Natural killer cell (primary cell): ENCODE measurements at regions not wholly inside any gene's neighbourhood (a gene's known extent, or its start where the extent isn't known, plus 50 kb on each side); places are given as distances from the start of the nearest gene placed in this dataset.

ENCODE experiments used
- ATAC-seq, 3 donors: fragments of 150-1000 bp in 2 of 3; fragments of 200-7000 bp in 1 of 3; cut with Tn5 transposase; 1 replicate in 1 of 3; 2 replicates in 2 of 3; pipeline ENCODE4 v1.10.0; 2021; ENCODE audit warnings: mild to moderate bottlenecking in 2 of 3, moderate library complexity in 2 of 3
- DNase-seq, 2 donors: peaks; one replicate each; pipeline versions ENCODE4 v3.0.0 to v3.0.0-alpha.2; 2013 to 2021; ENCODE audit warnings: mixed read lengths in 1 of 2
- H3K27ac ChIP-seq: one replicate; pipeline ENCODE4 v1.5.1; 2013; ENCODE audit warnings: mild to moderate bottlenecking, low read length
- H3K27me3 ChIP-seq: one replicate; pipeline ENCODE4 v1.6.1; 2013; ENCODE audit warnings: low read length; ENCODE audit not compliant: control insufficient read depth, insufficient read depth
- H3K36me3 ChIP-seq: one replicate; pipeline ENCODE4 v1.6.1; 2013; ENCODE audit warnings: low read length; ENCODE audit not compliant: control insufficient read depth, insufficient read depth
- H3K4me1 ChIP-seq: one replicate; pipeline ENCODE4 v1.6.1; 2013; ENCODE audit warnings: low read length; ENCODE audit not compliant: control insufficient read depth, insufficient read depth
- H3K4me3 ChIP-seq: one replicate; pipeline ENCODE4 v1.5.1; 2013; ENCODE audit warnings: low read length
- H3K9me3 ChIP-seq: one replicate; pipeline ENCODE4 v1.6.1; 2013; ENCODE audit warnings: low read length; ENCODE audit not compliant: control insufficient read depth, insufficient read depth
- H3K27ac Mint-ChIP-seq, 2 donors: one replicate each; pipeline ENCODE4 v1.8.0; 2022; ENCODE audit warnings: mild to moderate bottlenecking in 2 of 2, mixed read lengths in 2 of 2, moderate library complexity in 1 of 2
- H3K27me3 Mint-ChIP-seq, 2 donors: one replicate each; pipeline ENCODE4 v1.8.0; 2022; ENCODE audit warnings: low read depth in 2 of 2, mixed read lengths in 2 of 2
- H3K36me3 Mint-ChIP-seq: one replicate; pipeline ENCODE4 v1.8.0; 2022; ENCODE audit warnings: mixed read lengths
- H3K4me1 Mint-ChIP-seq, 2 donors: one replicate each; pipeline ENCODE4 v1.8.0; 2022; ENCODE audit warnings: mixed read lengths in 2 of 2
- H3K4me3 Mint-ChIP-seq: one replicate; pipeline ENCODE4 v1.8.0; 2022; ENCODE audit warnings: mild to moderate bottlenecking, moderate library complexity, mixed read lengths
- H3K9me3 Mint-ChIP-seq, 2 donors: one replicate each; pipeline ENCODE4 v1.8.0; 2022; ENCODE audit warnings: mixed read lengths in 2 of 2
- WGBS: methylation state at CpG from one replicate; pipeline ENCODE4 v1.1.7; 2013; ENCODE audit warnings: missing lambda C conversion rate; ENCODE audit not compliant: insufficient coverage; 5-methylcytosine and 5-hydroxymethylcytosine counted together
- intact Hi-C: fragments of 100-400 bp; cut with micrococcal nuclease; formaldehyde crosslinking; loops from one replicate; pipeline ENCODE4 v1.14.2; 2022
- TF ChIP-seq, protein P1 (sequence below): fragments of 200-600 bp; IDR thresholded peaks from one replicate; pipeline ENCODE4 v1.8.0; 2022; ENCODE audit warnings: antibody characterized with exemption

DNA sequence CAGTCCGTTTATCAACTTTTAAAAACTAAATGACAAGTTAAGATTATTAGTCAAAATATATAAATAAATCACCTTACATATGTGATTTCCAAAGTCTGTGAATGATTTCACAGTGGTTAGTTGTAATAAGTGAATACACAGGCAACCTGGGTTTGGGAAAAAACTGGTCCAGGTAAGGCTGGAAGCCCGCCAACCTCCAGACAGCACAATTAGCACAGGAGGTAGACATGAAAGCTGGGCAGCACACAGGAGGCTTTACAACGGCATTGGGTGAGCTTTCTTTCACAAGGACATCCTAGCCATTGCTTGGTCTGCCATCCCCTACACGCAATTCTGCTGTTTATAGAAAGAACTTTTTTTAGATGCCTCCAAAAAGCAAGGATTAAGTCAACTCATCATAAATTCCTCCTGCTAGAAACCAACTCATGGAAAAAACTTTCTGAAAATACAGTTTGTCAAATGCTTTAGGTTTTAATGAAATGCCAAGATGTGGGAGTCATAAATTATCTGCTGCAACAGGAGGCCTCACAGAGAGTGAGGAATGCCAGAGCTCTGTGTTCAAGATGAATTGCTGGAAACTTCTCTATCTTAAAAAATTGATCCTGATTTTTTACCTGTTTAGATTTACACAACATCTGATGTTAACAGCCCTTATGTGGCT lies 346.8 kb upstream of the NFE2L3 start:
- intact Hi-C loops: no loop called here
- no peak overlapping the region for H3K27ac ChIP-seq
- Mint-ChIP-seq H3K27me3 (peaks cover 9 to 52% of the 10 kb centered on the region in 2 donors), H3K4me1 (no peaks in the 10 kb centered on the region), H3K4me3 (no peak overlapping the region), H3K36me3 (no peaks in the 10 kb centered on the region), H3K9me3 (no peaks in the 10 kb centered on the region), H3K27ac (no peak overlapping the region)
- no peaks in the 10 kb centered on the region for H3K4me1 ChIP-seq
- no peaks in the 10 kb centered on the region for H3K9me3 ChIP-seq
- WGBS: 78% methylated on average over 3 of the region's 4 CpGs
- TF ChIP-seq, protein P1, sequence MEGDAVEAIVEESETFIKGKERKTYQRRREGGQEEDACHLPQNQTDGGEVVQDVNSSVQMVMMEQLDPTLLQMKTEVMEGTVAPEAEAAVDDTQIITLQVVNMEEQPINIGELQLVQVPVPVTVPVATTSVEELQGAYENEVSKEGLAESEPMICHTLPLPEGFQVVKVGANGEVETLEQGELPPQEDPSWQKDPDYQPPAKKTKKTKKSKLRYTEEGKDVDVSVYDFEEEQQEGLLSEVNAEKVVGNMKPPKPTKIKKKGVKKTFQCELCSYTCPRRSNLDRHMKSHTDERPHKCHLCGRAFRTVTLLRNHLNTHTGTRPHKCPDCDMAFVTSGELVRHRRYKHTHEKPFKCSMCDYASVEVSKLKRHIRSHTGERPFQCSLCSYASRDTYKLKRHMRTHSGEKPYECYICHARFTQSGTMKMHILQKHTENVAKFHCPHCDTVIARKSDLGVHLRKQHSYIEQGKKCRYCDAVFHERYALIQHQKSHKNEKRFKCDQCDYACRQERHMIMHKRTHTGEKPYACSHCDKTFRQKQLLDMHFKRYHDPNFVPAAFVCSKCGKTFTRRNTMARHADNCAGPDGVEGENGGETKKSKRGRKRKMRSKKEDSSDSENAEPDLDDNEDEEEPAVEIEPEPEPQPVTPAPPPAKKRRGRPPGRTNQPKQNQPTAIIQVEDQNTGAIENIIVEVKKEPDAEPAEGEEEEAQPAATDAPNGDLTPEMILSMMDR: no peak
- H3K27me3 ChIP-seq: peaks cover 5% of the 10 kb centered on the region
- H3K4me3 ChIP-seq: no peak overlapping the region
- H3K36me3 ChIP-seq: no peaks in the 10 kb centered on the region
- DNase-seq: no peak
- no peak for ATAC-seq

DNA sequence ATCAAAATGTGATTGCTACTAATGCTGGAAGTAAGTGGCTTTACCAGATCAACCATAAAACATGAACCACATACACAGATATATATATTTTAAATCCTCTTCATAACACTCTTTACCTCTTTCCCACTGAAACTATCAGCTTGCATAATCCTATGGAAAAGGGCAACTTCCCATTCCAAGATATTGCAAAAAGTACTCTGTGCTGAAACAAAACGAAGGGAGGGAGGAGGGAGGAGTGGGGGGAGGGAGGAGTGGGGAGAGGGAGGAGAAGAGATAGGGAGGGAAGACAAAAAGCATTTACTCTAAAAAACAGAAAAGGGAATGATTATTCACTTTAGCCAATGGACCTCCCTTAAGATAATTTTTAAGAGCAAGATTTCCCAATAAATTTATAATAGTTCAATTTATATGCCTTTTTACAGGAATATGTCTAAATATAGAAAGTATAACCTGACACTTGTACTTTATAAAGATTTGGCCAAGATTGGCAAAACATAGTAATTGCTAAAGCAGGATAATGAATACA lies 344.8 kb upstream of the NFE2L3 start:
- Mint-ChIP-seq H3K27me3 (peaks cover 11 to 46% of the 10 kb centered on the region in 2 donors), H3K27ac (no peak overlapping the region), H3K4me1 (no peaks in the 10 kb centered on the region), H3K36me3 (no peaks in the 10 kb centered on the region), H3K9me3 (no peaks in the 10 kb centered on the region), H3K4me3 (no peak overlapping the region)
- WGBS: no CpG with 5 or more reads among the region's 1 CpG
- H3K9me3 ChIP-seq: no peaks in the 10 kb centered on the region
- intact Hi-C loops: no loop called here
- H3K4me1 ChIP-seq: no peaks in the 10 kb centered on the region
- DNase-seq (no peak), ATAC-seq (no peak)
- H3K36me3 ChIP-seq: no peaks in the 10 kb centered on the region
- no peak overlapping the region for H3K4me3 ChIP-seq
- H3K27ac ChIP-seq: no peak overlapping the region
- peaks cover 5% of the 10 kb centered on the region for H3K27me3 ChIP-seq
- TF ChIP-seq, protein P1: no peak

DNA sequence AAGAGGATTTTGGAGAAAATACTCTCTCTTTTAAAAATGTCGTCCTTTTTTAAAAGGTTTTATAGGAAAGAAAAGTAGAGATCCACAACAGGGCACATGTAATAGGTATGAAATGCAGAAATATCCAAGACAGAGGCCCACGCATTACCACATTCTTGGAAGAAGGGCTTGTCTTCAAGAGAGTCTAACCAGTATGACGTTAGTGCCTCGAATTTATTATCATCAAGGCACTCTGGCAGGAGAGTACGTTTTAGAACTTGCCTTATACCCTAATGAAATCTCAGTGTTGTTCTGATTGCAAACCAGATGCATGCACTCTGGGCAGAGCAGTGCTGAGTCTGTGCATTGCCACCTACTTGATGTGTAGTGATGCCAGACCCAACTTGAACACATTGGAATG lies 342.6 kb upstream of the NFE2L3 start:
- H3K27me3 Mint-ChIP-seq: peaks cover 13 to 36% of the 10 kb centered on the region in 2 donors
- H3K9me3 Mint-ChIP-seq: no peaks in the 10 kb centered on the region
- H3K36me3 Mint-ChIP-seq: no peaks in the 10 kb centered on the region
- ATAC-seq: no peak
- no peaks in the 10 kb centered on the region for H3K4me1 Mint-ChIP-seq
- Histone ChIP-seq H3K27me3 (peaks cover 1% of the 10 kb centered on the region), H3K4me1 (no peaks in the 10 kb centered on the region), H3K36me3 (no peaks in the 10 kb centered on the region), H3K9me3 (no peaks in the 10 kb centered on the region), H3K4me3 (no peak overlapping the region), H3K27ac (no peak overlapping the region)
- DNase-seq: no peak
- 87% methylated on average over 5 of the region's 5 CpGs for WGBS
- intact Hi-C loops: no loop called here
- H3K4me3 Mint-ChIP-seq: no peak overlapping the region
- no peak overlapping the region for H3K27ac Mint-ChIP-seq
- TF ChIP-seq, protein P1: no peak
